ENCODE measurements at regions not wholly inside any gene's neighbourhood (a gene's known extent, or its start where the extent isn't known, plus 50 kb on each side); places are given as distances from the start of the nearest gene placed in this dataset.

DNA sequence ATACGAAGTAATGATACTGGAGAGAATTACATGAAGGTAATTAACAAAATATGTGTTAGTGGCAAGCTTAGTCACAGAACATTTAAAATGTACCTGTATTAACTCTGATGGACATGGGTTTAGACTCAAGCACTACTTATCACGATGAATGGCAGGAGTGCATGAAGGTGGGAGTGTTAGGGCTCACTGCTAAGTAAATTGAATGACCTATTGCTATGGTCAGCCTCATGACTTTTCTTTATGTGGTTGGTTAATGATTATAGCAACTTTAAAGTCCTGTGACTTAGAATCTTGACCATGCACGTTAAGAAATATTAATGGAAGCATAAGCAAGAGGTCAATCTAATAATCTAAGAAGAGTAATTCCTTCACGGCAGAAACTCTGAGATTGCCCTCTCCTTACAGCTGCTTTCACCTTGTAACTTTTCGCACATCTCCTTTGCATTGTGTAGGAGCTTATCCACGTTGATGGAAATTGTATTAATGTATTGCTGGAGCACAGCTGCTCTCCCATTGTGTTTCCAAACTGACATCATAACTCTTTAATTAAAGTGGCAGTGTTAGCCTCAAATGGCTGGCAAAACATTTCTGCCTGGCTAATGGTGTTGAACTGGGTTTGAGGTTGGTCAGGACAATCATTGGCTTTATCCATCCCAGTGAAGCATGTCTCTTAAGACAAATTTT, 114.5 kb downstream of the RXFP2 start:
- in situ Hi-C loops (cut with HindIII; ENCODE audit: low pct_unique_long_range_greater_than_20kb, low sequenced_read_pairs), result no loop called here
- DNase-seq (ENCODE audit: low read depth, low spot score), result no peak

DNA sequence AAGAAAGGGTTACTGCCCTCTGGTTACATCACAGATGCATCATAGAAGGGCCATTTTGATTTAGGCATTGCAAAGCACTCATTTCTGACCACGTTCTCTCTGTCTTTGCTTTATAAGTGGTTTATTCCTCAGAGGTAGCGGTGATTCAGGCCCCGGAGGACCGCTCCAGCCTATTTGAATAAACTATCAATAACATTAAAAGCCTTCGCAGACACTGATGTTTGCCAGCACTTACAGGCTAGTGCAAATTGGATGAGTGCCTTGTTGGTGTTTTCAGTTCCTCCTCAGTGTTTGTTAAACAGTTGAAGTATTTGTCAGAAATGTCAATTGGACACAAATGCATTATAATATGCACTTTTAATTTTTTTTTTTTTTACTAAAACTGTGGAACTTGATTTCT, 120.2 kb downstream of the RXFP2 start:
- in situ Hi-C loops (cut with HindIII; ENCODE audit: low pct_unique_long_range_greater_than_20kb, low sequenced_read_pairs), result no loop called here

GRCh38 chr13:31860002-31860401, 120.7 kb downstream of the RXFP2 start:
- DNase-seq (ENCODE audit: low read depth, low spot score), result no peak
- in situ Hi-C loops (cut with HindIII; ENCODE audit: low pct_unique_long_range_greater_than_20kb, low sequenced_read_pairs), result no loop called here

More for the DNA sequence above, 120.2 kb downstream of the RXFP2 start:
- no peak for DNase-seq (ENCODE audit: low read depth, low spot score)

DNA sequence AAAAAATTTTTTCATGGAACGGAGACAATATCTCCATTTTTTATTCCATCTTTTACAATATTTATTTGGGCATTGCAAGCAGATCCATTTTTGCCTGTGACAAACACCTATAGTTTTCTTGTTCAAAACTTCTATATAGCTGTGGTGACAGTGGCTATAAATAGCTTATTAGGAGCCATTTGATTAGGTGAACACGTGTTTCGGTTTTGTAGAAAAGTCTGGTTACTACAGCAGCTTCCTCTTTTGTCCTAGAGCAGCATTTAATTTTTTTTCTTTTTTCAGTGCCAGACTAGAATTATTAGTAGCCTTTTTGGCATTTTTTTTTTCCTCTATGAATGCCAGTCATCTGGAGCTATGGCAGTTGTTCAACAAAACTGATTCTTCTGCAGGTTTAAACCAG, 123.5 kb downstream of the RXFP2 start:
- DNase-seq (ENCODE audit: low read depth, low spot score), result no peak
- in situ Hi-C loops (cut with HindIII; ENCODE audit: low pct_unique_long_range_greater_than_20kb, low sequenced_read_pairs), result no loop called here

- DNase-seq (ENCODE audit: low read depth, low spot score), result no peak
- in situ Hi-C loops (cut with HindIII; ENCODE audit: low pct_unique_long_range_greater_than_20kb, low sequenced_read_pairs), result no loop called here
Measured at GRCh38 chr13:31864307-31864706, 125.0 kb downstream of the RXFP2 start.

GRCh38 chr13:31866099-31866498, 126.8 kb downstream of the RXFP2 start:
- in situ Hi-C loops (cut with HindIII; ENCODE audit: low pct_unique_long_range_greater_than_20kb, low sequenced_read_pairs), result no loop called here
- DNase-seq (ENCODE audit: low read depth, low spot score), result no peak

- in situ Hi-C loops (cut with HindIII; ENCODE audit: low pct_unique_long_range_greater_than_20kb, low sequenced_read_pairs), result no loop called here
- DNase-seq (ENCODE audit: low read depth, low spot score), result no peak
Measured at GRCh38 chr13:31867709-31868108, 128.4 kb downstream of the RXFP2 start.

GRCh38 chr13:31869582-31869981, 130.3 kb downstream of the RXFP2 start:
- no peak for DNase-seq (ENCODE audit: low read depth, low spot score)
- in situ Hi-C loops (cut with HindIII; ENCODE audit: low pct_unique_long_range_greater_than_20kb, low sequenced_read_pairs), result no loop called here

DNA sequence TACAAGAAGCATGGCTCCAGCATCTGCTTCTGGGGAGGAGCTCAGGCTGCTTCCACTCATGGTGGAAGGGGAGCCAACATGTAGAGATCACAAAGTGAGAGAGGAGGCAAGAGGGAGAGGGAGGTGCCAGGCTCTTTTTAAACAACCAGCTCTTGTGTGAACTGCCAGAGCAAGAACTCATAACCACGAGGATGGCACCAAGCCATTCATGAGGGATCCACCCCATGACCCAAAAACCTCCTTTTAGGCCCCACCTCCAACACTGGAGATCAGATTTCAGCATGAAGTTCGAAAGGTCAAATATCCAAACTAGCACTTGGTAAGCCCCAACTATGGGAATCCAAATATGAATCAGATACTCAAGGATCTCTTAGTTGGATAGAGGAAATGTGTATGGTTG, 131.2 kb downstream of the RXFP2 start:
- peak; percentile 71 for DNase-seq (ENCODE audit: low read depth, low spot score)
- in situ Hi-C loops (cut with HindIII; ENCODE audit: low pct_unique_long_range_greater_than_20kb, low sequenced_read_pairs), result no loop called here

DNA sequence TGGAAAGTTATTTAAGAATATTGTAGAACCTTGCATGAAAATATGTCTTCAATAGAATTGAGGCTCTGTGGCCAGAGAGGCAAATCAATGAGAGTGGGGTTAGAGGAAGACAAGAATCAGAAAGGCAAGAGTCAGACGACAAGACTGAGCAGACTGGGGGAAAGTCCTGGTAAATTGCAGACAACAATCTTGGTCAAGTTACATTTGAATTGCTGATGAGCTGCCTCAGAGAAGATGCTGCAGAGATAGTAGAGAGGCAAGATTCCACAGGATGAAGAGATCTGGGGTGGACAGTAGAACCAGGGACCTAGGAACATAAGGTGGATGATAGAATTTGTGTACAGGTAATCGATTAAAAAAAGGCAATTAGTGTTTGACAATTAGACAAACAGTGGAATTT, 133.8 kb downstream of the RXFP2 start:
- in situ Hi-C loops (cut with HindIII; ENCODE audit: low pct_unique_long_range_greater_than_20kb, low sequenced_read_pairs), result no loop called here
- DNase-seq (ENCODE audit: low read depth, low spot score), result no peak

DNA sequence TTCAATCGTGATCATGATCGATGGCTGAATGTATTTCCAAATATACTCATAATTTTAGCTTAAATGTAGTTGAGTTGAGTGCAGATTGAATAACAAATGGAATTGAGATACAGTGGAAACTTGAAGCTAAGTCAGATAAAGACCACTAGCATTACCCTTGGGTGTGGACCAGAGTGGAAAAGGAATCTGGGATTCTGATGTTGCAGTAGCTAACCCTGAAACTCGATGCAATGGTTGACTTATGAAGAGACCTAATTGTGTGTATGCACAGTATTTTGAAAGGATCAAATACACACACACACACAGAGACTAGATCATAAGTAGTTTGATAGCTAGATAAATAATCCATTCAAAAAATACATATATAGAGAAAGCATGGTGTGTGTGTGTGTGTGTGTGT, 135.8 kb downstream of the RXFP2 start:
- DNase-seq (ENCODE audit: low read depth, low spot score), result no peak
- in situ Hi-C loops (cut with HindIII; ENCODE audit: low pct_unique_long_range_greater_than_20kb, low sequenced_read_pairs), result no loop called here

DNA sequence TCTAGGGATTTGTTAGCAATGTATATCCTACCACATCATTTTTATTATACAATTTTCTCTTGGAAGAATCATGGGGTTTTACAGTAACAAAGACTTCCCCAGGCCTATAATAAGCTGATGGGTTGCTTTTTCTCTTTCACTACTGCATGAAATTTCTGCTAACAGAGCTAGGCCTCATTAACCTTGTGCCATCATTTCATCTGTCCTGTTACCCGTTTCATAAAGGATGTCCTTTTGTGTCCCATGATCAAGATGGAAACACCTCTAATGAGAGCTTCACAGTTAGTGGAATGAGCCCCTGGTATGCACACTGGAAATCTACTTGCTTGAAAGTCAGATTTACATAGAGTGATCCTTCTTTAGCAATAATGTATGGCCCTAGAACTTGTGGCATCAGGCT, 138.7 kb downstream of the RXFP2 start:
- no peak for DNase-seq (ENCODE audit: low read depth, low spot score)
- in situ Hi-C loops (cut with HindIII; ENCODE audit: low pct_unique_long_range_greater_than_20kb, low sequenced_read_pairs), result no loop called here

DNA sequence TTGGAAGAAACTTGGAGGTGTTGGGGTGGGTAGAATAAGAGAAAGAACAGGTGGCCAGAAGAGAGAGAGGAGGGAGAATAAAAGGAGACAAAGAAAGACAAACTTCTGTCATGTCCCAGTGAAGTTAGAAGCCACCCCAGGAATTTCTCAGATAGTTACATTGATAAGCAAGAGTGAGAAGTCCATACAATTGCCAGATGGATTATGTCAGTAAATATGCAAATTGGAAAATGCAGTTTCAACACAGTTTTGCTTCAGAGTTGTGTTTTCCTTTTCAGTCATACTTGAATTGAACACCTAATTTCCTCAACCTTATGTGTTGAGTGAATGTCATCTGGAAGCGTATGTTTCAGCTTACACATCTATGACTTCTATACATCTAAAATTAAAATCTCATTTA, 139.2 kb downstream of the RXFP2 start:
- no peak for DNase-seq (ENCODE audit: low read depth, low spot score)
- in situ Hi-C loops (cut with HindIII; ENCODE audit: low pct_unique_long_range_greater_than_20kb, low sequenced_read_pairs), result no loop called here

GRCh38 chr13:31878955-31879354, 139.6 kb downstream of the RXFP2 start:
- DNase-seq (ENCODE audit: low read depth, low spot score), result no peak
- in situ Hi-C loops (cut with HindIII; ENCODE audit: low pct_unique_long_range_greater_than_20kb, low sequenced_read_pairs), result no loop called here

DNA sequence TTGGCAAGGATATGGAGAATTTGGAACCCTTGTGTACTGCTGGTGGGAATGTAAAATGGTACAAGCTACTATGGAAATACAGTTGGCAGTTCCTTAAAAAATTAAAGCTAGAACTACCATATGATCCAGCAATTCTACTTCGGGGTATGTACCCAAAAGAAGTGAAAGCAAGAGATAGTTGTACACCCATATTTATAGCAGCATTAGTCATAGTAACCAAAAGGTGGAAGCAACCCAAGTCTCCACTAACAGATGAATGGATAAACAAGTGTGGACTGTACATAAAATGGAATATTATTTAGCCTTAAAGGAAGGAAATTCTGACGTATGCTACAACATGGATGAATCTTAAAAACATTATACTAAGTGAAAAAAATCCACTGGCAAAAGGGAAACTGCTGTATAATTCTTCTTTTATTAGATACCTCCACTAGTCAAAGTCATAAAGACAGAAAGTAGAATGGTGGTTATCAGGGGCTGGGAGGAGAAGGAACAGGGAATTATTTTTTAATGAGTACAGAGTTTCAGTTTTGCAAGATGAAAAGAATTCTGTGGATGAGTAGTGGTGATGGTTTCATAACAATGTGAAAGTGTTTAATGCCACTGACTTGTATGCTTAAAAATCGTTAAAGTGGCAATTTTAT, 141.6 kb downstream of the RXFP2 start:
- DNase-seq (ENCODE audit: low read depth, low spot score), result no peak
- in situ Hi-C loops (cut with HindIII; ENCODE audit: low pct_unique_long_range_greater_than_20kb, low sequenced_read_pairs), result no loop called here

DNA sequence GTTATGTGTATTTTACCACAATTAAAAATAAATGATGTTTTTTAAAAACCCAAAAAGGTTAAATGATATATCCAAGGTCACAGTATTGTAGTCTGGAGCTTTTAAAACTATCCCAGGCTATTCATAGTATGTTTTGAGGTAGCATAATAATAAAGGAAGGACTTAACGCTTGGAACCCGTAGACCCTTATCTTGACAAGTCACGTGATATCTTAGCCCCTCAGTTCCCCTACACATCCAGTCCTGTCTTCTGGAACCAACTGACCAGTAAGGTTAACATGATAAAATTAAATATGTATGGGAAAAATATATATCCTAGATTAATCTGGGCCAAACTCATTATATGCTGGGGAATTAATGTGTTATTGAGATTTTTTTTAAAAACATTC, 142.2 kb downstream of the RXFP2 start:
- no peak for DNase-seq (ENCODE audit: low read depth, low spot score)
- in situ Hi-C loops (cut with HindIII; ENCODE audit: low pct_unique_long_range_greater_than_20kb, low sequenced_read_pairs), result no loop called here

DNA sequence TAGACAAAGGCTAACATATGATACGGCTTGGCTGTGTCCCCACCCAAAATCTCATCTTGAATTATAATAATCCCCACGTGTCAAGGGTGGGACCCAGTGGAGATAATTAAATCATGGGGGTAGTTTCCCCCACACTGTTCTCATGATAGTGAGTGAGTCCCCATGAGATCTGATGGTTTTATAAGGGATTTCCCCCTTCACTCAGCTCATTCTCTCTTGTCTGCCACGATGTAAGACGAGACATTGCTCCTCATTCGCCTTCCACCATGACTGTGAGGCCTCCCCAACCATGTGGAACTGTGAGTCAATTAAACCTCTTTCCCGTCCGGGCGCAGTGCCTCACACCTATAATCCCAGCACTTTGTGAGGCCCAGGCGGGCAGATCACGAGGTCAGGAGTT, 143.5 kb downstream of the RXFP2 start:
- in situ Hi-C loops (cut with HindIII; ENCODE audit: low pct_unique_long_range_greater_than_20kb, low sequenced_read_pairs), result no loop called here
- DNase-seq (ENCODE audit: low read depth, low spot score), result no peak

GRCh38 chr13:31884556-31884955, 145.2 kb downstream of the RXFP2 start:
- in situ Hi-C loops (cut with HindIII; ENCODE audit: low pct_unique_long_range_greater_than_20kb, low sequenced_read_pairs), result no loop called here
- no peak for DNase-seq (ENCODE audit: low read depth, low spot score)

- no peak for DNase-seq (ENCODE audit: low read depth, low spot score)
- in situ Hi-C loops (cut with HindIII; ENCODE audit: low pct_unique_long_range_greater_than_20kb, low sequenced_read_pairs), result no loop called here
Measured at GRCh38 chr13:31885994-31886393, 145.6 kb upstream of the FRY start.

DNA sequence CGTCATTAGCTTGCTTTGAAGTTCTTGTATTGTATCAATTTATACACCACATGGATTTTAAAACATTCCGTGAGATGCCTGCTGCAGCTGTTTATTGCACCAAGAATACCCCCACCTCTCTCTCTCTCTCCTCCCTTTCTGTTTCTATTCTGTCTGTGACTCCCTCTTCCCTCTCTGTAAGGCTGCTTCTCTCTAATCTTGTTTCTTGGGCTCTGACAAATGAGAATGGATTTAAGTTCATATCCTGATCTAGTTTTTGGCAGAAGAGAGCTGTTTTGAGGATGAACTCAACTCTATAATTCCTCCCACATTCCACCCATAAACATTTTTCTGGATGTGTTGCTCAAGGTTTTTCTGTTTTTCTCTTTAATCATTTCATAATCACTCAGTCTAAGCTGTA, 144.3 kb upstream of the FRY start:
- in situ Hi-C loops (cut with HindIII; ENCODE audit: low pct_unique_long_range_greater_than_20kb, low sequenced_read_pairs), result no loop called here
- DNase-seq (ENCODE audit: low read depth, low spot score), result no peak
